Loucy (cell line): ENCODE measurements at regions not wholly inside any gene's neighbourhood (a gene's known extent, or its start where the extent isn't known, plus 50 kb on each side); places are given as distances from the start of the nearest gene placed in this dataset.

ENCODE experiments used
- EZH2phosphoT487 ChIP-seq: fragments of 200-600 bp; IDR thresholded peaks from 2 replicates; pipeline ENCODE4 v1.6.1; 2018; ENCODE audit warnings: antibody characterized with exemption, mild to moderate bottlenecking, moderate library complexity, borderline replicate concordance
- TF ChIP-seq, protein P1 (sequence below): fragments of 200-600 bp; sonication (generic); conservative IDR thresholded peaks from 2 replicates; pipeline ENCODE4 v1.5.1; 2014; ENCODE audit warnings: mild to moderate bottlenecking, antibody characterized with exemption, low read length

DNA sequence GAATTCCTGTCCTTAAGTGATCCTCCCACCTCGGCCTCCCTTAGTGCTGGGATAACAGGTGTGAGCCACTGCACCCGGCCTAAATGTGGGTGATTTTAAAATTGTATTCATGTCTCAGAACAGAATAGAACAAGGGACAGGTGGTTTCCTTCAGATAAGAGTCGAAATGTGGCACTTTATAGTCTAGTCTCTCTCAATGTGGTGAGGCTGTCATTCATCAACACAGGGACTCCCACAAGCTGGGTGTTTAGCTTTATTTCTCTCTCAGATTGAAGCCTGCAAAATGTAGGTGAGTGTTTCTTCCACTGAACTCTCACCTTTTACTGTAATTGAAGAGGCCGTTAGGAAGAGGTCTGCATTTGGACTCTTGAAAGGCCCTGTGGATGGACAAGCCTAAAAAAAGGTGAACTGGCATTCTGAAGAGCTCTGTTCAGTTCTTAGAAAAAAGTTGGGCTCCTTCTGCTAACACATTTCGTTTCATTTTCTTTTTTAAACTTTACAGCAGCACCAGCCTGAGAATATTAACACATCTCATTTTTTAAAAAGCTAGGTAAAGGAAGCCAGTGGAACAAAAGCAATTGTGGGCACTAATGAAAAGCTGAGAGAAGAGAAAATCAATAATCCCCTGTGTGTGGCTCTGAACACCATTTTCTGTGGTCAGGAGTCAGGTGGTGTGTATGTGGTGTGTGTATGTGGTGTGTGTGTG is 126.2 kb upstream of the SLC28A3 start:
- TF ChIP-seq, protein P1, sequence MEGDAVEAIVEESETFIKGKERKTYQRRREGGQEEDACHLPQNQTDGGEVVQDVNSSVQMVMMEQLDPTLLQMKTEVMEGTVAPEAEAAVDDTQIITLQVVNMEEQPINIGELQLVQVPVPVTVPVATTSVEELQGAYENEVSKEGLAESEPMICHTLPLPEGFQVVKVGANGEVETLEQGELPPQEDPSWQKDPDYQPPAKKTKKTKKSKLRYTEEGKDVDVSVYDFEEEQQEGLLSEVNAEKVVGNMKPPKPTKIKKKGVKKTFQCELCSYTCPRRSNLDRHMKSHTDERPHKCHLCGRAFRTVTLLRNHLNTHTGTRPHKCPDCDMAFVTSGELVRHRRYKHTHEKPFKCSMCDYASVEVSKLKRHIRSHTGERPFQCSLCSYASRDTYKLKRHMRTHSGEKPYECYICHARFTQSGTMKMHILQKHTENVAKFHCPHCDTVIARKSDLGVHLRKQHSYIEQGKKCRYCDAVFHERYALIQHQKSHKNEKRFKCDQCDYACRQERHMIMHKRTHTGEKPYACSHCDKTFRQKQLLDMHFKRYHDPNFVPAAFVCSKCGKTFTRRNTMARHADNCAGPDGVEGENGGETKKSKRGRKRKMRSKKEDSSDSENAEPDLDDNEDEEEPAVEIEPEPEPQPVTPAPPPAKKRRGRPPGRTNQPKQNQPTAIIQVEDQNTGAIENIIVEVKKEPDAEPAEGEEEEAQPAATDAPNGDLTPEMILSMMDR = no peak
- TF ChIP-seq EZH2phosphoT487 = no peak
